ENCODE measurements at regions not wholly inside any gene's neighbourhood (a gene's known extent, or its start where the extent isn't known, plus 50 kb on each side); places are given as distances from the start of the nearest gene placed in this dataset.

DNA sequence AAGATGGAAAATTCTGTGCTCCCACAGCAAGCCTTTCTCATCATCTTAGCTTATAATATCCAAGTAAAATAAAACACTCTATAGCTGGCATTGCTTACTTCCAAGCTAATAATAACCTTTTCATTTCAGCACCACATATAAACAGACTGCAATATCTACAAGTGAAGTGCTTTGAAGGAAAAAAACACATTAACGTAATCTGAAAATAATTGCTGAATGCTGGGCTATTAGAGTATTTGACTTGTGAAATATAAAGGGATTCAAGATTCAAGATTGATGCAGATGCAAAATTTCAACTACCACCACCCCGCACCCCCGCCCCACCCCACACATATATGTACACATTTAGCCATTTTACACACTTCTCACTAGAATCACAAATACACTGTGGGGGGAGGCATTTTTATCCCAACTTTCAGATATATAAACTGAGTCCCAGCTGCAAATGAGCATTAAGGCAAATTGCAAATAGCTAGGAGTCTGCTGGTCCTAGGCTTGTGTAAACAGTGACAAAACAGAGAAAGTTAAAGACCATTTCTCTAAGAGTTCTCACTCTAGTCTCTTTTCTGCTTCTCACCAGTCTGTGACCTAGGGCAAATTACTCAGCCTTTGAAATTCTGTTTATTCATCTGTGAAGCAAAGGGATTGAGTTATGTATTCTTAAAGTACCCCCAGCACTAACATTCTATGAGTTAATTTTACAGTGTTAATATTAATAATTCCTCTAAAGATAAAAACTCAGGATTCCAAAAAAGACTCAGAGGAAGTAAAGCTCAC lies 489.4 kb downstream of the PRELID2 start:
- no peak for DNase-seq

GRCh38 chr5:145341842-145342241 lies 493.3 kb downstream of the PRELID2 start:
- DNase-seq: no peak

DNA sequence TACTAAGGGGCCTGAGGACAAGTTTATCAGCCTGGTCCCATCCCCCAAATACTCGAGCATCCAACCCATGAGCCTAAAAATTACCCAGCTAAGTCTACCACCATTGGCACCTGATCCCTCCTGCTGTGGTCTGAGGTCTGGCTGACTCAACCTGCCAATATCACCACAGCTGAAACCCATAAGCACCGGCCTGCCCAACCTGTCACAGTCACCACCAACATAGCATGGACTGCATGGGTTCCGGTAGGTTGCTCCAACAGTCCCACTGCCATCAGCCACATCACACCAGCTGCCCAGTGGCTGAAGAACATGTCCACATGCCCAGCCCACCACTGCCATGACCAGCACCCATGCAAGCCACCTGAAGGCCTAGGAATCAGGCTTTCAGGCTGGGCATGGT lies 495.0 kb downstream of the PRELID2 start:
- DNase-seq: no peak

DNA sequence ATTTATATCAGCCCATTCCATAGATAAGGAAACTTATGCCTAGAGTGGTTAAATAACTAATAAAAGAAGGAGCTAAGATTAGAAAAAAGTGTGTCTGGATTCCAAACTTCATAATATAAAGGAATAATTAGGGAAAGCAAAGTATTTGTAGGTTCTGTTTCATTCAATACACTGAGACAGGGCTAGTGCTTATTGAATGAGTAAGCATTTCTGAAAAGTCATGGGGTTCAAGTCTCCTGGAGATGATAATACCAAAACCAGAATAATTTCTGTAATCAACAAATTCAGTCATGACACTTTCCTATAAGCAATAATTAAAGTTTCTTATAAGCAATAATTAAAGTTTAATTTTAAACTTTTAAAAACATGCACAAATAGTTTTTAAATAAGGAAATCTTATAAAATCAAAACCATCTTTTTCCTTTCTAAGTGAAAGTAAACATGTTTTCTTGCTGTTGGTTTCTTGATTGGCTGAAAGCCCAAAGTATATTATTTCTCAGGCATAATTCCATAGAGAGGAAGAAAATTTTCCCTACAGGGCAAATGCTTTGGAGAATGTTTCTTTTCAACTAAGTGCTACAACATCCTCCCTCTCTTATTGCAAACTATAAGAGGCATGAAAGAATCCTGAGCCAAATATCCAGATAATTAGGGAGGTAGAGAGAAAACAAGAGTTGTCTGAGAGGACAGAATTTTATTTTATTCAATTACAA lies 510.2 kb downstream of the PRELID2 start:
- DNase-seq: no peak

DNA sequence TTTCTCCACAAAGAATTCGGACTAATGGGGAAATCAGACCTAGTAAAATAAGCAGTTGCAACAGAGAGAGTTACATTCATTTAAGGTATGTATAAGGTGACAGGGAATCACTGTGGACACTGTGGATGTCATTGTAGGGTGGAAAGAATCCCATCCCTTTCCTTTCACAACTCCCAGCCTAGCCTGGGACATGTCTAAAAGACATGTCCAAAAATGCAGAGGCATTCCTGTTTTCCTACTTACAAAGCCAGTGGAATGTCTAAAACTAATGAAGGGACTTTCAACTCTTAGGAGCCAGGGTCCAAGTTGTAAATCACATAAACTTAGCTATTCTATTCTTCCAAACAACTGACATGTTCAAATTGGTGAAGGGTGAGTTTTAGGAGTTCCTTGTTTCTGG lies 511.0 kb downstream of the PRELID2 start:
- DNase-seq: no peak

DNA sequence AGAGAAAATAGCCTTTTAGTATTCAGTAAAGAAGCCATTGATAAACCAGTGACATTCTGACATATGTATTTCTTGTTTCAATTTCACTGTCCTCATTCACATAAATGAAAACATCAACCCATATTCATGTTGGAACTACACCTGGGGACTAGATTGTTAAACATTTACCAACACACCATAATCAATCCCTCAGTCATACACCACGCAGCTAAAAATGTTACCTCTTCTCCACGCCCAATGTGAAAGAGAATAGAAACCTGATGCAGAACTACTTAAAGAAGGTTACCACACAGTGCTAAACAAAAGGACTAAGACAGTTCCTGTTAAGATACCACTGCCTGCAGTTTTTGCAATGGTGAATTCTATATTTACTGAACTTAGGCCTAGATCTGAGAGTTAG lies 518.9 kb downstream of the PRELID2 start:
- DNase-seq: no peak

GRCh38 chr5:145307866-145308382 lies 527.2 kb downstream of the PRELID2 start:
- DNase-seq: no peak

GRCh38 chr5:145295236-145295835 lies 539.8 kb downstream of the PRELID2 start:
- DNase-seq: no peak

GRCh38 chr5:145294331-145294730 lies 540.8 kb downstream of the PRELID2 start:
- no peak for DNase-seq

DNA sequence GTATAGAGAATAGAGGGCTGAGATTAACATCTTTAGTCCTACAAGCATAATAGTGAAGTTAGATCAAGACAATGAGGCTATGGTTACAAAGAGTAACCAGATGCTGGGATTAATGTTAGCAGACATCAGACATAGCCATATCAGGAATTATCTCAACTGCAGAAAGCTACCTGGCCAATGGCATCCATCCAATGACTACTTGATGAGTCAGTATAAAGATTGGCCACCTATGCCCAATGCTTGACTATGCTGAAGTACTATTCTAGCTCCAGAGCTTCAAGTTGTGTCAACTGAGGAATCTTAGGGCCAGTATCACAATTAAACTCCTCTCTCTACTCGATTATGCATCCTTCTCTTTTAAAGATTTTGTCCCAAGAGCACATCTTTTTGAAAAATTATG lies 541.4 kb downstream of the PRELID2 start:
- no peak for DNase-seq

DNA sequence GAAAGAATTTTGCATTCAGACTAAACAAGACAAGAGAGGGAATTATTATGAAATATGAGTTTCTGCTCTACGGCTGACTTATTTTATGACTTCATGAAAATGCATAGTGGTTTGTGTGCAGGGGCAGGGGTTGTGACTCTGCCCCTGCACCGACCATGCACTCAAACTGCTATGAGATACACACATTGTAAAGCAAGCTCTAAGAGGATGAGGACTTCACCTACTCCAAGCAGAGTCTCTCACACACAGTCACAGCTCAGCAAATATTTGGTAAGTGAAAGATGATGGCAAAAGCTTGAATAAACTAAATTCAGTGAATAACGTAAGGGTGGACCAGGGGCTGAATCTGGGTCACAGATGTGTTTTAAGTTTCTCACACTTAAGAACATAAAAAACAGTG lies 542.9 kb downstream of the PRELID2 start:
- no peak for DNase-seq

DNA sequence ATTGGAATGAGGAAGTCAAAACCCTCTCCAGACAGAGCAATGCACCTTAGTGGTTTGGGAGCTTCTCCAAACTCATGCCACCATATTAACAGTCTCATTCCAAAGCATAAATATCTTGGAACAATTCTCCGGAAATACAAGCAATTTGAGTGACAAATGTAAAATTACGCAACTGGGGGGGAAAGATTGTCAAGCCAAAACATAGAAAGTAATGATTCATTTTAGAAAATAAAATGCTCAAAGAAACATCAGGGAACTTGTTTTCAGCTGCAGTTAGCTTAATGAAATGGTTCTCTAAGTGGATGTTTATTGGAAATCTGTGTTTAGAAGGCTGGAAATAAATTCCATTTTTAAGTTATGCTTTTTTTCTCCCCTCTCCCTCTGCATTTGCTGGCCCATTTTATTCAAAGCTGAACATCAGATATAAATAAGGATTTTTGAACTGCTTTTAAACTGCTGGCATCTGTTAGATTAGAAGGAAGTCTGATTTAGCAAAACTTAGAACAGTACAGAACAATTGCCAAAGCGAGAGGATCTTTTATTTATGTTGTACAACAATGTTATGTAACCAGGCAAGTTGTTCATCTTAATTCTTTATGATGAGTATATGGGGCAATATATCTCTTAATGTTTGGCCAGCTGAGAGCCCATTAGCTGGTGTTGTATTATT lies 551.9 kb downstream of the PRELID2 start:
- no peak for DNase-seq

GRCh38 chr5:145280806-145281205 lies 554.3 kb downstream of the PRELID2 start:
- DNase-seq: no peak

- no peak for DNase-seq
Observed at GRCh38 chr5:145280214-145280613, 554.9 kb downstream of the PRELID2 start.

DNA sequence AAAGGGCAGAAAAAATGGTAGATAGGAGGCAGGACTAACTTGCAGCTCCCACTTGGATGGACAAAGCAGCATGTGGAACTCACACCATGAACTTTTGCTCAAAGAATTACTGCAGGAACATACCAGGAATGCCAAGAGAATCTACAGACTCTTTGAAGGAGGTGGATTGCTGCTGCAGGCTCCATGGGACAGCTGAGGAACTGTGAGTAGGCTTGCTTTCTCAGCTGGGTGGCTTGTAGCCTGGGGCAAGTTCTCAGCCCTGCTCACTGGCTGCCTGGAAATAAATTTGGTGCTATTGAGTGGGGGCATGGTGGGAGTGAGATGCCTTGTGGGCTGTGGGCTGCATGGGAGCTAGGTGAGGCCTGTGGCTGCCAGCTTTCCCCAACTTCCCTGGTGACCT lies 574.5 kb downstream of the PRELID2 start:
- no peak for DNase-seq

DNA sequence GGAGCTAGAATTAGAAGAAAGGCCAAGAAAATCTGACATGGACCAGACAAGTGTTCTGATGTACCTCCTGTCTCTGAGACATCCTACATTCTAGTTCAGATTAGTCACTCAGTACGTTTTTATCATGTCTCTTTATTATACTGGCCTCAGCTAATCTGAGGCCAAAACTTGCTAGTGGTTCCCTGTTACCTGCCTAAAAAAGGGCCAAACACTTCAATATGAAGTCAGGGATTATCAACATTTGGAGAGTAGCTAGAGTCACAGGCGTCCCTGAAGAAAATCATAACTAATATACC lies 587.4 kb downstream of the PRELID2 start:
- DNase-seq: no peak

DNA sequence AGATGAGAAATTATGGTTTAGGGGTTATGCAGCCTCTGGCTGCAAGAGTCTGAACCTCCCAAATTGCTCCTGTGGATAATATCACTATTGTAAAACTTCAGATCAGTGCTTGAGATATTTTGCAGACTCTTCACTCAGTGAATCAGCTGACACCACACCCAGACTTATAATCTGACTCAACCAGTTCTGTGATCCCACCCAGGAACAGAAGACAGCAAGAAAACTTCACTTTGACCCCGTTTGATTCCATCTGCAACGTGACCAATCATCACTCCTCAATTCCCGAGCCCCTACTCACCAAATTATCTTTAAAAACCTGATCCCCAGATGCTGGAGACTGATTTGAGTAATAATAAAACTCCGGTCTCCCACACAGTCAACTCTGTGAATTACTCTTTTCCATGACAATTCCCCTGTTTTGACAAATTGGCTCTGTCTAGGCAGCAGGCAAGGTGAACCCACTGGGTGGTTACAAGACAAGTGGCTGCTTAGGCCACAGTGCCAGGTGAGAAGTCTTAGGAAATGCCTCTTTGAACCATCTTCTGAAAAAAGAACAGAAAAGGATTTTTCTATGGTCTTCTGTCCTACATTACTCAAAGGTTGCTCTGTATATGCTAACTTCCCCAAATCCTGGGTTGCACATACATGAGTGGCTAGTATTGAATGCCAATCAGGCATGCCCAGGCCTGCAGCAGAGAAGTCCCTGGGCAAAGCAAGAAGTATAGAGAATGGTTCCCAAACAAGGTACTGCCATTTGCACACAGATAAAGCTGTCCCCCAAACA lies 588.0 kb downstream of the PRELID2 start:
- no peak for DNase-seq

- DNase-seq: no peak
Observed at GRCh38 chr5:145246379-145246778, 588.8 kb downstream of the PRELID2 start.

DNA sequence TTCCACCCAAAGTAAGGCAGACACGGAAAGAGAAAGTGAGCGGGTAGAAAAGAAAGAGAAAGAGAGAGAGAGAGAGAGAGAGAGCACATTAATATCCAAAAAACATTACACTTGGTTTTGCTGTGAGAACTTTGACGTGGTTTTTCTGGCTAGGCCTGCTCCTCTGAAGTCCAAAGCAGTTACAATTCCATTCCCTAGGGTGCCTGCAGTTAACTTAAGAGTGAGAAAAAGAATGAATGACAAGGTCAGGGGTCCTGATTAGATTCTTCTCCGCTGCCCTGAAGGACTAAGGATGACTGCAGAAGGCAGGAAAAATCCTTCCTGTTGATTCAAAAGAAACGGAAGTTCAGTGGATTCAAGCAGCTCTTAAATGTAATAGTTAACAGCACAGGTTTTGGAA lies 589.8 kb downstream of the PRELID2 start:
- no peak for DNase-seq

DNA sequence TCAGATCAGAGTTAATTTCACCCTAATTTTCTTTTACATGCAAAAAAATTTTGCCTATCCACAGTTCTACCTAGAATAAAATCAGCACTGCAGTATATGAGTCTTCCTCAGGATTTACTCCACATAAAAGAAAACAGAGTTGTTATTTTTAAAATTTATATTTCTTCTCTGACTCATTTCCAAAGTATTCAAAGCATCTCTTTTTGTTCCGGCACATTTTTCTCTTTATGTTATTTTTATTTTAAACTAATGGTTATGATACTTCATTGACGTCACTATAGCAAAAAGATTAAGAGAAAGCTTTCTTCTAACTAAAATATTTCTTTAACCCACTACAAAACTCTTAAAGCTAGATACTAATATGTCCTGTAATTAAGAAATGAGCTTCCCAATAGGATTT lies 590.4 kb downstream of the PRELID2 start:
- no peak for DNase-seq

GRCh38 chr5:145244251-145244650 lies 590.9 kb downstream of the PRELID2 start:
- DNase-seq: no peak

DNA sequence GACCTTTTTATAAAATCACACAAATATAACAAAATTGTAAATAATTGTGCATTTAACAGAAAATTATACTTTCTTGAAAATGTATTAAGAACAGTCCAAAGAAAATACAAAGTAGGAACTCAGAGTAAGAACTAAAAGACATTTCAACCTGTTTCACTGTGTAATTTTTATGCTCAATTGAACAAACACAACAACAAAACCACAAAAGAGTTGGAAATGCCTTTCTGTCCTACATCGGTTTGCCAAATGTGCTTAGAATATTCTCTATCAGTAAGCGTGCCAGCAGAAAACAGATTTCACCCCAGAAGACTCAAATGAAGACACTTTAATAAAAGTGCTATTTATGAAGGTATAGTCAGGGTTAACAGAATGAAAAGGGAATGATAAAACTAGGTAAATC lies 592.1 kb downstream of the PRELID2 start:
- no peak for DNase-seq

DNA sequence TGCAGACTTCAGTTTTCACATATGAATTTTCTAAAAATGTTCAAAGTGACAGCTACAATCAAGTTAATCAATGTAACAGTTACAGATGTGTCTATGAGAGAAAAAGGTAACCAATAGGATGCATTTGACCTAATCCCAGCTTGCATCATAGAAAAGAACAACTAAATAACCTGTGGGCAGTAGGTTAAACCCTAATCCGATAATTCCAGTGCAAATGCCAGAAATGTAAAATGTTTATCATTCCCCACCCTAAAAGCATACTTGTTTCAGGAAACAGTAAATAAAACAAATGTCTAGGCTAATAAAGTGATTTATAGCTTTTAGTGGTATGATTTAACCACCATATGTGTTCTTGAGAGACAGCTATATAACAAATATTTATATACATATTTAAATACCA lies 592.6 kb downstream of the PRELID2 start:
- DNase-seq: no peak

All from hematopoietic multipotent progenitor cell treated with erythropoietin and hydrocortisone succinate and interleukin-3 and kit ligand, for 4 days (in vitro differentiated cells).